ENCODE measurements at regions not wholly inside any gene's neighbourhood (a gene's known extent, or its start where the extent isn't known, plus 50 kb on each side); places are given as distances from the start of the nearest gene placed in this dataset.

DNA sequence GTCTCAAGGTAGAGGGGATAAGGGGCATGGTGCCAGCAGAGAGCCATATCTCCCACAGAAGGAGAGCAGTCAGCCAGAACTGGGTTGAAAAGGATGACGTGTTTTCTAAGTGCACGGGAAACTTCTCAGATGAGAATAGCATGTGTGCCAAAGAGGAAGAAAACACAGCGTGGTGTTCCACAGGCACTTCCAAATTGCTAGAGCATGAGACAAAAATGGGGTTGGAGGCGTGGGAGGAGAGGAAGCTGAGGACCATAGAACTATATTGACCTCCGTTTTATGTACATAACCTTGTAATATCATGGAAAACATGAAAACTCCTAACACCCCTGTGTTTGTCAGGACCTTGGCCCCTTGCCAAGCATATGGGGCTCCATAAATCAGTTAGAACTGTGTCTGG lies 682.7 kb upstream of the RAB6C start:
- no peak for DNase-seq

DNA sequence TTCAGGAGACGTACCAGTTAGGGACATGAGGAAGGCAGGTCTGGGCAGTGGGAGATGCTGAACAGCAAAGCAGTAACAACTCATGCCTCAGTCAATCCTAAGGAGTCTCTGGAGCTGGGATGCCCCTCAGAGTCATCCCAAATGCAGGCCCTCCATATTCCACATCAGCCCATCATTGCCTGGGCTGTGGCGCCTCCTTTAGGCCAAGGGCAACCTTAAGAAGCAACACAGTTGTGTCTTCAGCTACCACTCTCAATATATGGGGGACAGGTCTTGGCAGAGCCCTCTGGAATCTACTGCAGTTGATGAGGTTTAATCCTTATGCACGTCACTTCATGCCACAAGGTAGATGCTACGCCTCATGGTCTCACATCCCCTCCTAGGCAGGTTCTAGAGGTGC lies 682.0 kb upstream of the RAB6C start:
- DNase-seq: no peak

DNA sequence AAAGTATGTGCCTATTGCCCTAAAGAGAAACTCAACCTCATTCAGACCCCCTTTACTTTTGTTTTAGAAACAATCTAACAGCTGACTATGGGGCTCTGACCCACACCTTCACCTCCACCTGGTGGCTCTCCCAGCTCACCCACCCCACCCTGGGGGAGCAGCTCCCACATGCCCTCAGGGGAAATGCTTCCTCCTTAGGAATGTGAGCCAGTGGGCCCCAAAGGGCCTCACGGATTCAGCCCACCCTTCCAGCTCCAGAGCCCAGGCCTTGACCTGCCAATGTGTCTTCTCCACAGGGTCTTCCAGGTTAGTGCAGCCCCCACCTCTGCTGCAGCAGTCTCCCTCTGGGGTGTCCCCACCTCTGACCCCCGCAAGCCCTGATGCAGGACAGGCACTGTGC lies 680.1 kb upstream of the RAB6C start:
- no peak for DNase-seq

DNA sequence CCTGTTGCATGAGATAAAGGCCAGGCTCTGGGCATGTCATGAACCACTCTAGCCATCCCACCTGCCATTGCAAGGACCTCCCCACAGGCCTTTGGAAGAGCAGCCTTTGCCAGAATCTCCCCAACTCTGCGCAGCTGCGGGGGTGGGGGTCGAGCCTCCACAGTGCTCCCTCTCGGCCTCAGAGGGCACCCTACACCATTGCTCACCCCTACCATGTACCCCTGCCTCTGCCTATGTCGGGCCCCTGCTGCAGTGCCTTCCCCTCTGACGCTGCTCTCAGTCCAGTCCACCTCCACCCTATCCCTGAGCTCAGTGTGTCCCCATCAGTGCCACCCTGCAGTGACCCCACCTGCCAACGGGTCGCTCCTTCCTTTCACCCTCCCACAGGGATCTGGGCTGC lies 679.7 kb upstream of the RAB6C start:
- no peak for DNase-seq

DNA sequence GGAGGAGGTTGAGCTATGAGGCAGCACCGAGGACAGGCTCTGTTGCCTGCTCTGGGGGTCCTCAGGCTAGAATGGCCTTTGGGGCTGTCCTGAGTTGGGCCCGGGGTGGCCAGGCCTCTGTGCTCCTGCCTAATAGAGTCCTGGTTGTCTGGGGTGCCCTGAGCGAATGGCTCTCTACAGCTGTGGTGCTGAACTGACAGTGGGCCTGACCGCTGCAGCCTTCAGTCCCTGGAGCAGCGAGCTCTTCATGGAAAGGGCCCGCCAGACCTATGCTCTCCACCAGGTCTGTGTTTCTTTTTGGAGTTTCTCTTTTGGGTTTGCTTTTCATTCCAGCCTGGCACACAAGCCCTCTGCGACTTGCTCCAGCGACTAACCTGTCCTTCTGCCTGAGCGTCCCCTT lies 679.0 kb upstream of the RAB6C start:
- DNase-seq: no peak

DNA sequence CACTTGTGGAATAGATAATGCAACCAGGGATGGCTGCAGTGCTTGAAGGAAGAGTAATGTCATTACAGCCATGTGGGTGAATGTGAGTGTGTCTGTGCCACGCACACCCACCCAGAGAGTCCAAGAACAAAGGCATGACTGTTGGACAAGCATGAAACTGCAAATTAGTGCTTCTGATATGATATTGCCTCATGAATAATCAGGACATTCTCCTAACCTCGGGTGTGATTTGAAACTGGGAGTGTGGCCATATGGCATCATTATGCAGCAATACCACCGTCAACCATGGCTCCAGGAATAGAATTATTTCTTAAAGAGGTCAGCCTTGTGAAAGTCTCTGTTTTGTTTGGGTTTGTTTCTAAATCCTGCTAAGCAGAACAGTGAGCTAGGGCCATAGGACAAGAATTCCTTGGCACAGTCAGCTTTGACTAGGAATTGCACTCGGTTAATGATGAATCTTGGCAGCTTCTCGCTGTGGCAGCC lies 678.0 kb upstream of the RAB6C start:
- no peak for DNase-seq

DNA sequence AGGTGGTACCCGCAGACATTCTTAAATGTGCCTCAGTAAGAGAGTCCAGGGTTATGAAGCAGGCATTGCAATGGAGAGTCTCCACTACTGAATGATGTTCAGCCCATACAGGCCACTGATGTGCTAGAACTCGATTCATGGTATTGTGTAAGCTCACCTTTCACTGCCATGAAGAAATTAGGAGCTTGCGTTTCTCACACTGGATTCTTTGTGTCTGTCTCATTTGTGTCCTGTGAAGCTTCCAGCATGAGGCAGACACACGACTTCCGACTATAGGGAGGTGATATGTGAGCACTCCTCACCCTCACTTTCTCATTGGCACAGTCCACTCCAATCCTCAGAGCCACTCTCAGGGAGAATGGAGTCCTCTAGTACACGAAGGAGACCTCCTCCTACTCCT lies 677.4 kb upstream of the RAB6C start:
- DNase-seq: no peak

DNA sequence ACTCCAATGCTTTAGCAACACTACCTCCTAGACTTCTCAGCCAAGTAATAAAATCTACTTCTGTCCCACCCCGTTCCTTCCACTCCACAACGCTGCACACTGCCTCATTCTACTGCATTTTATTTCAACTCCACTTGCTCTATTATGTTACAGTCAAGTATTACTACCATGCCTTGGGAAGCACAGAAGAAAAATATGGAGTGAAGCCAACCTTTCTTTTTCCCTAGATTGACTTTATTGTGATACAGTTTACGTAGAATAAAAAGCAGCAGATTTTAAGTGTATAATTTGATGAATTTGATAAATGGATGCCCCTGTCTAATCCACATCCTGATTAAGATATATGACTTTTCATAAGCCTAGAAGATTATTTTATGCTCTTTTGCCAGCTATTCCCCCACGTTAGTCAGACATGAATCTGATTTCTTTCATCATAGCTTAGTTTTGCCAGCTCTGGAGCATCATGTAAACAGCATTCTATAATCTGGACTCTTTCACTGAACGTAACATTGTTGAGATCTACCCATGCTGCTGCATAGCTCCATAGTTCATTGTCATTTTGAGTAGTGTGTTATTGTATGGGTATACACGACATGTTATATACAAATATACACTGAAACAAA lies 676.8 kb upstream of the RAB6C start:
- DNase-seq: no peak

DNA sequence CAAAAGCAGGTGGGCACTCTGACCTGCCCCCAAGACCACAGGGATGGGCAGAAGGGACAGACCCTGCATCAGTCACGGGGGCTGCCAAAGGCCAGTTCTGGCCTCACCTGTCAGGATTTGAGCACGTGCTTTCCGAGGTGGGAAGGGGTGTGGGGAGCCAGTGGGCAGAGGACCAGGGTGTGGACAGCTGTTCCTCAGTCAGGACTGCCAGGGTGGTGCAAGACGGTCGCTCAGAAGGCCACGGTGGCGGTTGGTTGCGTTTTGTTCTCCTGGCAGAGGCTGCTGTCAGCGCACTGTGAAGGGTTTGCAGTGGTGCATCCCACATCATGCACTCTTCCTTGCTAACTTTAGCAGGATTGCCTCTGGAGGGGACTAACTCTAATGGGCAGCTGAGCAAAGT lies 665.3 kb upstream of the RAB6C start:
- no peak for DNase-seq

DNA sequence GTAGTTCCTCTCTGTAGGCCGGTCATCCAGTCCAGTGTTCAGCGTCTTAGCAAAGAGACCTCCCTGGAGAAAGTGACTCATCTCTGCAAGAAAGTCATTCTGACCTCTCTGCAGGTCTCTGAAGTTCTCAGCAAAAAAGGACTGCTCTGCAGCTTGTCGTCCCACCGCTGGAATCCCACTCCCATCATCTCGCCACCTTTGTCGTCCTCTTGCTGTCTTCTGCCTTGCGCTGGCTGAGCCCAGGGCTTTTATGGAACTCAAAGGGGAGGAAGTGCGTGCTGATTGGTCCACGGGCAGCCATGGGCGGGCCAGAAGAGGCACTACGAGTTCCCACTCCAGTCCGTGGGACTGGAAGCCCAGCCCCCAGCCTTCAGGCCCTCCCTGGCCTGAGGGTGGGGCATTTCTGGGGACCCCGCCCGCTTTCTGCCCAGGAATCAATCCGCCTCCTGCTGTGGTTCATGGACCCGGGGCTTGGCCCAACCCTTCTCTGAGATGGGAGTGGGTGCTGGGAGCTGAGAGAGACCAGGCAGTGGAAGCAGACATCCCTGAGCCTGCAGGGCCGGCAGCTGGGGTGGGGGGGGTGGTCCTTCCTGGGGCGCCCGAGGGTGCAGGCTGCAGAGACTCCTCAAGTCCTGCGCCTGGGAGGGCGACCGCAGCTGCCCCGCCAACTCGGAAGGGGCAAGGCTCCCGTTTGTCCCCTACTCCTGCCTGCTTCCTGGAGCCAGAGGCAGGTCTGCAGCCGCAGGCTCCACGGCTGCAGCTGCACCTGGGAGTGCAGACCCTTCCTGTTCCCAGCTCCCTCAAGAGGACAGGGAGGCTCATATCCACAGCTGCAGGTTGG lies 660.7 kb upstream of the RAB6C start:
- DNase-seq: no peak

DNA sequence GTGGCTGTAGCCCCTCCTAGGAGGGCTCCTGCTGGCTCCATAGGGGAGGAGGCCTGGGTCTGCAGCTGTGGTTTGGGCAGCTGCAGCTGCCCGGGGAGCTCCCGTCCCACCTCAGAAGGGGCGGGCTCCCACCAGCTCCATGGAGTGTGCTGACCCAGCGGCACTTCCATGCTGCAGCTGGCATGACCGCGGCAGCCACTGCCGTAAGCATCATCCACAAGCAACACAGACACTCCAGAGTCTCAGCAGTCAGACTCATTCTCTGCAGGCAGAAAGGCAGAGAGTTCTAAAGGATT lies 660.1 kb upstream of the RAB6C start:
- DNase-seq: no peak

DNA sequence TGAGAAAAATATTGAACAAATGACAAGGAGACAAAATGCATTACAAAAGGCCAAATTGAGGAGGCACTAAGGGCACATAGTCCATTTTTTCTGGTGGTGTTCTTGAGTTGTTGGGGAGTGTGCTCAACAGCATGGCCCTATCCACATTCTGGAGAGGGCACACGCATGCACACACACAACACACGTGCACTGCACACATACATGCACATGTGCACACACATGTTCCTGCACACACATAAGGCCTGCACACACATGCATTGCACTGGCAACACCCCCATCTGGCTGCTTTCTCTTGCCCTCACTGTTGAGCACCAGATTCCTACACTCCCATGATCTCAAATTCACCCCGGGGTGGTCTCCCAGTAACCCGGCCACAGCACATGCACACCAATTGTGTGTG lies 659.2 kb upstream of the RAB6C start:
- no peak for DNase-seq

DNA sequence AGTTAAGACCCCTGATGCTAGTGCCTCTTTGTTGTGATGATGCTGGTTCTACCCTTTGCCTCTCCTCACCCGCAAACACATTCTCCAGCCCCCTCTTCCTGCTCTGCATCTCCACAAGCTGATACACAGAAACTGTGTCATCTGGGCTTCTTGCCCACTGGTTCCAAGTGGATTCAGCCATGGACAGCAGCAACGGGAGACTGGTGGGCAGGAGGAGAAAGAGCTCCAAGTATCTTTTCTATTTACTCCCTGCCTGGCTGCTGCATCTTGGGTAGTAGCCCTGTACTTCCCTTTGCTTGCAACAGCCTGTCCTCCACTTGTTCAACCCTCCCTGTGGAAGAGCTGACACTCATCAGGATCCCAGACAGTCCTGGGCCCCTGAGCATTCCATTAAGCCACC lies 655.1 kb upstream of the RAB6C start:
- no peak for DNase-seq

DNA sequence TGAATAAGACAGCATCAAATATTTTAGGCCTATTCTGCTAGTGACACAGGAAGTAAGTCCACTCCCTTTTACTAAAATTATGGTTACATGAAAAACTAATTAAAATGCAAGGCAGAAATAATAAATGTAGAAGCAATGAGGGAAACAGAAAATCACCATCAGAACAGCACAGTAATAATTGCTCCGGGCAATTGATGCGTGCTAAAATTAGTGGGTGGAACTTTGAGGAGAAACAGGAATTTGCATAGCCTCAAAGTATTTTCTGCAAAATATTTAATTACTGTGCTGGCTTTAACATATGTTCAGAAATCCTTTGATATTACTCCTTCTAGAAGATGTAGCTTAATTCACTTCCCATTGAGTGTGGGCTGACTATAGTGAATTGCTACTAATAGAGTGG lies 654.3 kb upstream of the RAB6C start:
- DNase-seq: no peak

DNA sequence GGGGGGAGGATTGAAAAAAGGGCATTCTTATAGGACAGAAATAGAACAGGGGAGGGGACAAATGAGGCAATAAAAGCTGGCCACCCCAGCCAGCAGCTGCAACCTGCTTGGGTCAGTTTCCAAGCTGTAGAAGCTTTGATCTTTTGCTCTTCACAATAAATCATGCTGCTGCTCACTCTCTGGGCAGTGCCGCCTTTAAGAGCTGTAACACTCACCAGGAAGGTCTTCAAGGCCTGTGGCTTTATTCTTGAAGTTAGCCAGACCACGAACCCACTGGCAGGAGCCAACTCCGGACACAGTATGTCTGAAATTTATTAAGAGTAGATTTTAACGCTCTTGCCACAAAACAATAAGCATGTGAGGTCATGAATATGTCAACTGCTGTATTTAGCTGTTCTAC lies 649.9 kb upstream of the RAB6C start:
- no peak for DNase-seq

DNA sequence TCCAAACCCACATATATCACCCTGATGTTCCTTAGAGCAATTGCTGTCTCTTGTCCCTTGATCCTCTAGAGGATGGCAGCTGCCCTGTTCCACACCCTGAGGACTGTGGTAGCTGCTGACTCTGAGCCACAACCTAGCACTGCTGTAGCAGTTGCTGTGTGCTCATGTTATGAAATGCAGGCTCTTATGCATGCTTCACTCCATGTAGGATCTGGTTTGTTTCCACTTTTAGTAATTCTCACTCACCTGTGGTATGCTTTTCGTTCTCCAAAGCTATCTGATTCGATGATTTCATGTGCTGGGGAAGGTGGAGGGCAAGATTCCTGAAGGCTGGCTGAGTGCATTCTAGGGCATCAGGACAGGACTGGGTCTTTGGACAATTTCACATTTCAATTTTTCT lies 649.0 kb upstream of the RAB6C start:
- DNase-seq: no peak

DNA sequence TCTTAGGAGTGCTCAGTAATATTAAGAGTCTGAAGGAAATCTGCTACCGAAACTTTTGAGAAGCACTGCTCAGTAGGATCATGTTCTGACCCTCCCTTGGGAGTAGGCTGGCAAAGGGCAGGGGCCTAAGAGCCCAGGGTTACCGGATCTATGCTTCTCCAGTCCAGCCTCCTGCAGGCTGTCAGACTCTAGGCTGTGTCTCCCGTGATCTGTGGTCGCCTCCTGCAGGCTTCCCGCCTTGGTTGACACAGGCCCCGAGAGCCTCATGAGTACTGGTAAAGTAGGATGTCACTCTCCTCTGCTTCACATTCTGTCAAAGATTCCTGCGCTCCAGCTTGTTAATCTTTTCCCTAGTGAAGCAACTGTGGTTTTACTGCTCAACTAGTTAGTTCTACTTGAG lies 647.8 kb upstream of the RAB6C start:
- DNase-seq: no peak

DNA sequence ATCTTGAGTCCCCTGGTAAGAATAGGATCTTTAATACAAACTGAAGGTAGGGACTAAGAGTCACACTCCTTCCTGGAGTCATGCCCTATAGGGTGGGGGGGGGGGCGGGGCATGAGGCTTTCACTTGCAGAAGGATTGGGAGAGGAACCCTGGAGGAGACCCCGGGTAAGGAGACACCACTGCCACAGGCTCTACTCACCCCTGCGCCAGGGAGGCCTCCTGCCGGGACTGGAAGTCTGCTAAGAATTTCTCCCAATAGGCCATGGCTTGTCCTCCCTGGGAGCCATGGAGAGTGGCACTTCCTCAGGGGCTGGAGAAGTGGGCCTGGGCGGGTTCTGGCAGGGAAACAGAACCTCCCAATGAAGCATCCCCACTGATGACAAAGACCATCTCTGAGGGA lies 645.3 kb upstream of the RAB6C start:
- no peak for DNase-seq

DNA sequence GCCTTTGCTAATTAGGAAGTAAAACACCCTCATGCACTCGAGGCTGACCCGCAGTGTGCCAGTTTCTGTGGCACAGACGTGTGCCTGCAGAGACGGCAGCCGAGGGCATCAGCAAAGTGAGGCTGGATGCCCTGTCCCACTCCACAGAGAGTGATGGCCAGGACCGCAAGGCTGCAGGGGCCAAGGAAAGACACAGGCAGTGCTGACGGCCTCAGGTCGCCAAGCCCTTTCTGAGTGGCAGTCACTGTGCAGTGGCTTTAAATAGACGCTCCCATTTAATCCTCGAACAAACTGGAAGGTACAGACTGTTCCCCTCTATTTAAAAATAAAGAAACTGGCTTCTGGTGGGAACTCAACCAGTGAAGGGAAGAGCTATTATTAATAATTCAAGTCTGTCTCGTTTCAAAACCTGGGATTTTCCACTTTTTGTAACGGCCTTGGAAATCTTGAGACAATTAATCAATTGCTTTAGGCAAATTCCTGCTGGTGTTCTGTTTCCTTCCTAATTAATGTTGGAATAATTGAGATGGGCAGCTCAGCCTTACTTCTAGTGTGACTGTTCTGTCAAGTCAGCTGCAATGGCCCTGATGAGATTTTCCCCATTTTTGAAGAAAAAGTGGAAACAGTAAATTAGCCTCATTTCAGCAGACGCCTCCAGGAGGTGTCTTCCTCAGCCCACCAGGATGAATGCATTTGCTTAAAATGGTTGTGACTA lies 644.6 kb upstream of the RAB6C start:
- DNase-seq: no peak

DNA sequence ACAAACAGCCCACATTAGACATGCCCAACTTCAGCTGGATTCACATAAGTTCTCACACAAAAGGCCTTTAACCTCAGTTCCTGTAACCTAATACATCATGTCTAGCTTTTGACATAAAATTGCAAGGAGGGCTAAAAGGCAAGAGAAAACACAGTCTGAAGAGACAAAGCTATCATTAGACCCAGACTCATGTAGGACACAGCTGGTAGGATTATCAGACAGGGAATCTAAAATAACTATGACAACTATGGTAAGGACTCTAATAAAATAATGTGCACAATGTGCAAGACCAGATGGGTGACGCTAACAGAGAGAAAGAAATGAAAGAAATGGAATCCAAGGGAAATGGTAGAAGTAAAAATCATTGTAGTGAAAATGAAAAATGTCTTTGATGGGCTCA lies 643.2 kb upstream of the RAB6C start:
- DNase-seq: no peak

DNA sequence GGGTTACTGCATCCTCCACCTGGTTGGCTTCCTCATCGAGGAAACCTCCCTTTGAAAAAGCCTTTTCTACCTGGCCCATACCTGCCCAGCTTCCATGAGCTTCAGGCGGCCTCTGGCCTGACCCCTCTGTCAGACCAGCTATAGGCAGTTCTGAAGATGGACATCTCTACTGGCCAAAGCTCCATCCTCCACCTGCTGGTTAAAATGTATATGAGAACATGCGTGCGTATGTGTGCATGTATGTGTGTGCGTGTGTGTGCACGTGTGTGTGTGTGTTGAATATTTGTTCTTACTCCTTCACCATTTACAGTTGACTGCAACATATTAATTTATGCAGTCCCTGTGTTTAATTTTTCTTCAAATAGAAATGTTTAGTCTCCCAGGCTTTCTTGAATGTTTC lies 642.4 kb upstream of the RAB6C start:
- DNase-seq: no peak

DNA sequence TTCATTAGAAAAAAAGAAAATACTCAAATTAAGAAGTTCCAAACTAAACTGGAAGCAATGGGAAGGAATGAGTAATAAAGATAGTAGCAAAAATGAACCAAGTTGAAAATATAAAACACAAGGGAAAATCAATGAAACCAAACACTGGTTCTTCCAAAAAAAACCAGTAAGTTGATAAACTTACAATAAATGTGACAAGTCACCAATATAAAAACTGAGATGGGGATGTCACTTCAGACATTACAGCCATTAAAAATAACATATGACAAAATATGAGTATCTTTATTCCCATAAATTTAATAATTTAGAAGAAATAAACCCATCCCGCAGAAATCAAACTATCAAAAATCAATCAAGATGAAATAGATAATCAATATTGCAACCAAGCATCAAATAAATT lies 633.9 kb upstream of the RAB6C start:
- no peak for DNase-seq

DNA sequence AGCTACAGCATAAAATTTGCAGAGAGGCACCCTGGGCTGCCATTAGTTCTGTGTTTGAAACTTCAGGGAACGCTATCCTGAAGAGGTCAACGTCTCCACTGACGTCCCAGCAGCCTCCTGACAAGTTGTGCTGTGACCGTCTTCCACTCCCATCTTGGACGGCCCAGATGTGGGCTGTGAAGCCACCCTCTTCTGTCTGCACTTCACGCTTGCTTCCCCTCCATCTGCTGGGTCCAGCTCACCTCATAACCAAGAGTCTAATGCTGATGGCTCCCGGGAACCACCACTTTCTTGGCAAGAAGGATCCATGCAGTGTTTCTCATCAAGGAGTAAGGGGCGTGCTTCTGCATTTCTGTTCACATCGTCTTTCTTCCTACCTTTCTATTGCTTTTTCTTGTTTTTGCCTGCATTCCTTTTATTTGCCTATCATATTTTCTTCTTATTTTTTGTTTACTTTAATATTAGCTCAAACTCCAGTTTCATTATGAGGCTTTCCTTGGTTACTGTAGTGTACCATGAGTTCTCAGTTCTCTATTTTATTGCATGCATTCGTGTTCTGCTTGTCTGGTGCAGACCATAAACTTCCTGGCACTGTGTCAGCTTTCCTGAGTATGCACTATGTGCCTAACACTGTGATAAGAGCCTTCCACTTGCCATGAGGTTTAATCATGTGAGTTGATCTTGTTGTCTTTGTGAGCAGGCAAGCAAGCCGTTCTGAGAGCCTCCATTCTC lies 631.8 kb upstream of the RAB6C start:
- no peak for DNase-seq

DNA sequence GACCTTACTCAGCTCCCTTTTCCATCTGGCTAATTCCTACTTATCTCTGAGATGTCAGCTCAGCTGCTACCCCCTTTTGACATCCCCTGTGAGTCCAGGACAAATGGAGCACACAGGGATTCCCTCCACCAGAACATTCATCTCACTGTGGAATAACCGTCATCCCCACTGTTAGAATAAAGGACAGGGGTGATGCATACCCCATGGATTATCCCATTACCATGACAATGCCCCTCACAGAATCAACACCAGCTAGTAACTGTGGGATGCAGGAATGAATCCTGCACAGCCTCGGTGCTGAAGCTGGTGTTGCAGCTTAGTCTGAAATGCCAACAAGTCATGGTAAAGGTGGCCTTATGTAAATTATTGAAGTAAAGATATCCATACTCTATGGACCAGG lies 624.8 kb upstream of the RAB6C start:
- no peak for DNase-seq
